ENCODE measurements at regions not wholly inside any gene's neighbourhood (a gene's known extent, or its start where the extent isn't known, plus 50 kb on each side); places are given as distances from the start of the nearest gene placed in this dataset.
A peak's percentile ranks its signal among the peaks of the same experiment; 100 is the strongest.

DNA sequence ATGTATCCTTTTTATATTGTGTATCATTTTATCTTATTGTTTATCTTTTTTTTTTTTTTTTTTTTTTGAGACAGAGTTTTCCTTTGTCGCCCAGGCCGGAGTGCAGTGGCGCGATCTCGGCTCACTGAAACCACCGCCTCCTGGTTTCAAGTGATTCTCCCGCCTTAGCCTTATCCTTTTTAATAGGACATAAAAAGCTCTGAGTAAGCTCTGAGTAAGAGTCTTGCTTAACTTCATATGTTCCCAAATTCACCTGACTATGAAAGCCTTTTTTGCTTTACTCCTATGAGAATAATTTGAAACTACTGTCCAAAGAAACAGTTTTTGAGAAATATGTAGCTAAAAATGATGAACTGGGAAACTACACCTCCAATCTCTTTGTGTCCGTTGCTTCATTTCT, 525.5 kb downstream of the IRS1 start:
- DNase-seq (ENCODE audit: low read depth), result no peak

DNA sequence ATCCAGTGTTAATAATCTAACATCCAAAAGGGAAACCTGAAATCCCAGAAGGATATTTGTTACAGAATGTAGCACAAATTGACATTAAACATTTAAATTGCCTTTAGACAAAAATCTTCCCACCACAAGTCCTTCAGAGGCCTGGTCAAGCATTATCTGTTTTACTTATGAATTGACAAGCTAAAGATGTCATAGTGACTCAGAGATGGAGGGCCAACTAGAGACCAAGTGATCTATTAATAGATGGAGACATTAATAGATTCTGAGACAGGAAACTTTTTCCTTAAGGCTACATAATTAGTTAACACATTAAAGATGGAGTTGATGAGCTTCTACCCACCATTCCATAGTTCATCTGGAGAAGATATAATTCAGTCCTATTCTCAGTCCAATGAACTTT, 526.2 kb downstream of the IRS1 start:
- no peak for DNase-seq (ENCODE audit: low read depth)

DNA sequence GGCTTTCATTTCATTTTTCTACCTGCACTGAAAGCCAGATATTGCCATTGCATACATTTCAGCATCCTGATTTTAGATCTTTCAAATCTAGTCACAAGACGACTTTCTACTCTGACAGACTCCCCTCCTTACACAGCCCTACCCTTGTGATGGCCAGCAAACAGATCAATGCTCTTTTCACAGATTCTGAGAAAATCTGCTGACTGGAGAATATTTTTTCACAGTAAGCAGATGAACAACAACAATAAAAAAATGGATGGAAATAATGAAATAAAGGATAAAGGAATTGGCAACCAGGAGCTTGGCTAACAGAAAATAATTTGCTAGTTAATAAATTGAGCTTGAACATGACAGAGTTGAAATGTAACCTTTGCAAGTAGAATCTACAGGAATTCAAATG, 527.2 kb downstream of the IRS1 start:
- no peak for DNase-seq (ENCODE audit: low read depth)

DNA sequence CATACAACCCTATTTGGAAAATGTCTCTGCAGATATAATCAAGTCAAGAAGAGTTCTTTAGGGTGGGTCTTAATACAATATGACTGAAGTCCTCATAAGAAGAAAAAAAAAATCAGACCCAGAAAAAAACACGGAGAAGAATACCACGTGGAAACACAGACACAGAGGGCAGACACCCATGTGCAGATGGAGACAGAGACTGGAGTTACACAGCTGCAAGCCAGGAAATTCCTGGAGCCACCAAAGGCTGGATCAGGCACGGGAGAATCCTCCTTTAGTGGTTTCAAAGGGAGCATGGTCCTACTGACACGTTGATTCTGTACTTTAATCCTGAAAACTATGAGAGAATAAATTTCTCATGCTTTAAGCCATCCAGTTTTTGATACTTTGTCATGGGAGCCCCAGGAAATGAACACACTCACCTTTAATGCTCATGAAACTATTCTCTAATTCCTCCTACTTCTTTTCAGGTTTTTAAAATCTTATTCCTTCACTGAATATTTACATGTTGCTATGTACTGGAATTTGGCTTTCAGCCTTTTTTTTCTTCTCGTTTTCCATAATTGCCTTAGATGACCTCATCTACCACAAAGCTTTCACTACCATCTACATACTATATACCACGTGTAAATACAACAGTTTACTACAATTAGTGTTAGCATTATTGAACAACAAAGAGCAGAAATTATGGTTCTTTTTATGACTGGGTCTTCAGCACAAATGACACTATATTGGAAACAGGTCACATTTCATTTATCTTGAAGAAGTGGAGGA, 529.1 kb downstream of the IRS1 start:
- DNase-seq (ENCODE audit: low read depth), result no peak

DNA sequence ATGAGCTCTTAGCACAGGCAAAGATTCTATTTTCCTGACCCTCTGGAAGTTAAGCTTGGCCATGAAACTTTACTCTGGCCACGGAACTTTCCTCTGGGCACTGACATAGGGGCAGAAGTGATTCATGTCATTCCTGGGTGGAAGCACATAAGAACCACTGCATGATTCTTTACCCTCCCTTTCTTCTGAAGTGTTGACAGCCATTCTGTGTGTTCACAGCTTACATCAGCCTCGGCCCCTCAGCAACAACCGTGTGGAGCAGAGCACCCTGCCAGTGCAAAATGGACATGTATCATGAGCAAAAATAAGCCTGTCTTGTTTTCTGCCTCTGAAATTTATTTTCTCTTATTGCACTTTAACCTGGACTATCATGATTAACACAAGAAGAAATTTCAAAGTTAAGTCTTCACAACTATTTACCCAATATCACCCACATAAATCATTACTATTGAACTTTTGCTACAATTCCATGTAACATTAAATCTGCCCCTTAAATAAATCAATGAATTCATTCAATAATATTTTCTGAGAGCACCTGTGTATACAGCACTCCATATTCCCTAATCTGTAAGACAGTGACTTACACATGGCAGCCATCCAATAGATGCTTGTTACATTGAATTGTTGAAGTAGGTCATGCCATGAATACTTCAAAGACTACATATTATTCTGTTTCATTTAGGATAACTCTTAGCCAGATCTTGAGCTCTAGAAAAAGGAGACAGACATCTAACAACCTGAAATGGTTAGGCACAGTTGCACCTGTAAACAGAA, 531.9 kb downstream of the IRS1 start:
- DNase-seq (ENCODE audit: low read depth), result no peak

DNA sequence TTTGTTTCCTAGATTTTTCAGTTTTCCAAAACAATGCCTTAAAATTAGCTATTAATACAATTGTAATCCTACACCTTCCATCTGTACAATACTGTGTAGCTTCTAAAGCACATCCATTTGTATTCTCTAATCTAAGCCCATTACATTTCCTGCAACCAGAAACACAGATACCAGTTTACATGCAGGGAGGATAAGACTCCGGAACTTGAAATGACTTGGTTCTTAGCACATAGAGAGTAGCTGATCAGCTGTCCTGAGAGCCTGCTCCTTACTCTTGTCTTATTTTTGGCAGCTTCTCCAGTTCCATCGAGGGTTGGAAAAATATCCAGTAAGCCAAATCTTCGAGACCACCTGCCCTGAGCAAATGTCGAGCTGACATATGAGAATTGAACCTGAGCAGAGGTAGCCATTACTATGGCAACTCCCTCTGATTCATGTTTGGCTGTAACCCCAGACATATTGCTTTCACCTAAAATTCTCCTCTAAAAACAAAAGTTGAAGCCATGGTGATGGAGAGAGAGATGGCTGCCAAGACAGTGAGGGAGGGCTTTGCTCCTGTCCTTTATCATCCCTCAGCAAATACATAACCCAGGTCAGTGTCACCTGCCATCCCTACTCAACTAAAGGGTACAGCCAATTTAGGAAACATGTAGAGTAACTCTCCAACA, 542.8 kb downstream of the IRS1 start:
- DNase-seq (ENCODE audit: low read depth), result no peak

DNA sequence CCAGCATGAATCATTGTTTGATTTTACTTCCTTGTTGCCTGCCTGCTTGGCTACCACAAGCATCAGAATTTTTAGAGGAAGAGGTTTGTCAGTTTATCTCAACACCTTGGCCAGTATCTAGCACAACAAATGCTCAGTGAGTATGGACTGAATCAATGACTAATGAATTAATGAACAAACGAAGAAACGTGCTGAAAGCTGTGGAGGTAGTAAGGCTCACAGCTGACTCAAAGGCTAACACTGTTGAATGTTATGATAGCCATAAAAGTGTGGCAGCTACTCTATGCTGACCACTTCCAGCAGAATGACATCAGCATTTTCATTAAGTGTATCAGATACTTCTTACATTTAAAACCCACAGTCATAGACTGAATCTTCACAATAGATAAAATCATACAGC, 543.4 kb downstream of the IRS1 start:
- no peak for DNase-seq (ENCODE audit: low read depth)

DNA sequence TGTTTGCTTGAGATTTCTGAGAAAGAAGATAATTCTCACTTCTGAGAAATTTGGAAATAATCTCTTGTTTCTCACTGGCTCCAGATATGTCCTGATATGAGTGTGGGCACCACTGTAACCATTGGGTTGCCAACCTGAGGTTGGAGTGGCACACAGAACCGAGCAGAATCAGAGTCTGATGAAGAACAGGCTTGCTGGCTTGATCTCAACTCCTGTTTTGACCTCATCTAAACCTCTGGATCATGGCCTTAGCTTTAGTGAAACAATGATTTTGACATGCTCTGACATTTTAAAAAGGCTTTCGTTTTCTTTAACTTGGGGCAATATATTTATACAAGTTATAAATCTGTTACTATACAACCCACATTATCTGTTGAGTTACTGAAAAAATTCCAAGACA, 548.0 kb downstream of the IRS1 start:
- no peak for DNase-seq (ENCODE audit: low read depth)

DNA sequence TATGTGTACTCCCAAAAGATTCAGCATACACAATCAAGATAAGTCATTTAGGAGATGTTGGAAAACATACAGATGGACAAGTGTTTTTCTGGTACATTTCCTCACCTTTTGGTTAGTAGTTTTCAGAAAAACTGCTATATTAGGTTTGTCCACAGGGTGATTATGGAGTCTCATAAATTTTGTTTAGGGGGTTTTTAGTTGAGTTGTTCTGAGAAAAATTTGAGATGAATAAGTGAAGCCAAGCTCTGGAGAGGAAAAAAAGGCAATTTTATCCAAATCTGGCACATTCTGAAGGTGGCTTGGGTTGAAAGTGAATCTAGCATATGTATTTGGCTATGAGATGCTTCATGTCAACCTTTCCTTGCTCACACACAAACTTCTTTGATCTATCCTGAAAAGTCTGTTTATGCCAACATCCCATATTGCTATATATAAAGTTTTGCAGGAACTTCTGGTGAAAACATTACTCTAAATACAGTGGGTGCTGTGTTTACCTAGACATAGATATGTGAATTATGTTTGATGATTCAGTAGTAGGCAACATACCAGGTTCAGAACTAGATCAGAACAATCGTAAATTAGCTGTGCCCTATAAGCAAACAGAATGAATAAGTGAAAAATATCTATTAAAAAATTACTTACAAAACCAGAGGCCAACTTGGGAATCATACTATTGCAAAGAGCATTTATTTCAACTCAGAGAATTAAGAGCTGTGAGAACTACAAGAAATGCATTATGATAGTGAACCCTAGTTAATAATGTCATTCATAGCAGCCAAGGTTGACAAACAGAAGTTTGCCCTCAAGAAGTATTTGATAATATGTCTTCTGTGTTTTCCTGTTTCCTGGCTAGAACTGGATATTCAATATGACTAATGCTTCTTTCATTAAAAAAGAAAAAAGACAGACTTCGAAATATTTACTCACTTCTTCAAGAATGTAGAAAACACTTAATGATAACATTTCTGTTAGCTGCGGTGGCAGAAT, 552.0 kb downstream of the IRS1 start:
- no peak for DNase-seq (ENCODE audit: low read depth)

DNA sequence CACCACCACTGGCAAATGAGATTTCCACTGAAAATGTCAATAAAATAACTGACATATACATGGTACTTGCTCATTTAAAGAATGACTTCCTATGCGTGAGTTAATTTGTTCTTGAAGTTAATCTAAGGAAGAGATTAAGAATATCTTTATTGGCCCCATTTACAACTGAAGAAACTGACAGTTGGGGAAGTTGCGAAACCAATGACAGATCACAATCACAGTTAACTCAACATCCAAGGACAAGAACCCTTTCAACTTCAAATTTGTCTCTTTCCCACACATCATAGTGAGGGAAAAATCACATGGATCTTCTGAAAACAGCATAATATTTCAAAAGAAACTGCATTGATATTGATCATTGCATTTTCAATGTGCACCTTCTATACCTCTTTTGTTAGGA, 565.4 kb downstream of the IRS1 start:
- no peak for DNase-seq (ENCODE audit: low read depth)

DNA sequence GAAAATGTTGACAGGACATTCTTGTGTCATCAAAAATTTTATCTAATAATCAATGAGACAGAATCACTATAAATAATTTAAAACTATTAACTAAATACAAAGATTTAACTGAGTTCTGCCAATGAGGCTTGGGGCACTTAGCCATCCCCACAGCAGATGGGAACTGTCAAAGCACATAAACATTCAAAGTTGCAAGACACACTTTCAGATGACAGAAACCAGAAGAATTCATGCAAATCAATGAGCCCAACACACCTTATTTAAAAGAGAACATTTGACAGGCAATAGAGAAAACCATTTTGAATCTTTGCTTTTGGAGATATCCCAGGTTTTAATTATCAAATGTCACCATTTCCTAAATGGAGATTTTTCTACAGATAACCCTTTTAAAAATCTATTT, 566.2 kb downstream of the IRS1 start:
- no peak for DNase-seq (ENCODE audit: low read depth)

DNA sequence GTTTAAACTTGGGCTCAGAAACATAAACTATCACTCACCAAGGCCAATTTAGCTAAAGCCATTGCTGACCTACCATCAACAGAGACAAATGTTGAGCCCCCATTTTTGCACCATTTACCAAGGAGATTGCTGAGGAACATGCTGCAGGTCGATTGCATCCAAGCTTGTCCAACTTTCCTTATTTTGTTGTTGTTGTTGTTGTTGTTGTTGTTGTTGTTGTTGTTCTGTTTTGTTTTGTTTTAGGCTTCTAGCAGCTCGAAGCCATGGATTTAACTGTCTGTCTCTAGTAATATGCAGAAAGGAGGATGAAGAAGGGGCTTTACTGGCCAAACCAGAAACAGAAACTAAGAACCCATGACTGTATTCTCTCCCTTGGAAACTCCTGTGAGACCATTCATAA, 571.5 kb downstream of the IRS1 start:
- no peak for DNase-seq (ENCODE audit: low read depth)

DNA sequence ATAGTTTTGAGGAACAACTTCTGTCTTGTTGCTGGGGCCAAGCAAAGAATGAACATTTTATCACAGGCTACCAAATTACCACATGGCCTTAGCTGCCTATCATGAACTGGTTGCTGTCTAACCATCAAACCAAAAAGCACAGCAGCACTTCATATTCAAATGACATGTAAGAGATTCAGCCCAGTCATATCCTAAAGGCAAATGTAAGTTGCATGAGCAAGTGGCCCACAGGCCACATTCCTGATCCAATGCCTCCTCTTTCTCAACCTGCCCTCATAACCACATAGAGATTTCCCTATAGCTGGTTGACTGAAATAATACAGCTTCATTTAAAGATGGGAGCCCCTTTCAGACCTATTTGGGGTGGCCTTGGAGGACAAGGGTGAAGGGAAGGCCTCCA, 572.3 kb downstream of the IRS1 start:
- no peak for DNase-seq (ENCODE audit: low read depth)

DNA sequence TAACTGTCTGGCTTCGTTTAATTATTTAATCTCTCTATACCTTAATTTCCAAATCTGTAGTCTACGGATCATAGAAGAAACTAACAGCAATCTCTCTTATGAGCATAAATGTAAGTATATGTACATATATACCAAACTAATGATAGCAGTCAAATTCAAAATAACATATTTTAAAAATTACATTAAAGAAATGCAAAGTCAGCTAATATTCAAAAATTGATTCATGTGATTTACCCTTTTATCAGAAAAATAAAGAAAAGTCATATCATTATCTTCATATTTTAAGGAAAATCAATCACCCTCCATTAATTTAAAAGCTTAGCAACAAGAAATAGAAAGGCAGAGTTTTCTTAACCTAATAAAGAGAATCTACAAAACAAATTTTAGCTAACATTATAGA, 575.9 kb downstream of the IRS1 start:
- DNase-seq (ENCODE audit: low read depth), result no peak

DNA sequence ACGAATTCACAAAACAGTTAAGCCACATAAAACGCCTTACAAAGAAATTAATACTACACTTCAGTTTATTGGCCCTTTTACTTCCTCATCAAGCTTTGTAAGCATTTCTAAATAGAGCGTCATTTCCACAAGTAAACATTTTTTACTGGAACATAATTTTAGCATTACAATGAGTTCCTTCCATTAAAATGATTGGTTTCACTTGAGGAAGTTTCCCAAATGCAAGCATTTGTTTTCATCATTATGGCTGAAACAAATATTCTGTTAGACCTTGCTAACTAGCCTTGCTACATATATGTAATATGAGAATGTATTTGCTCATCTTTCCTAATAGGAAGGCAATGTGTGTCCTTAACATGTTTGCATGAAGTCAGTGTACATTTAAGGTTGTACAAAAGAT, 579.1 kb downstream of the IRS1 start:
- DNase-seq (ENCODE audit: low read depth), result no peak

DNA sequence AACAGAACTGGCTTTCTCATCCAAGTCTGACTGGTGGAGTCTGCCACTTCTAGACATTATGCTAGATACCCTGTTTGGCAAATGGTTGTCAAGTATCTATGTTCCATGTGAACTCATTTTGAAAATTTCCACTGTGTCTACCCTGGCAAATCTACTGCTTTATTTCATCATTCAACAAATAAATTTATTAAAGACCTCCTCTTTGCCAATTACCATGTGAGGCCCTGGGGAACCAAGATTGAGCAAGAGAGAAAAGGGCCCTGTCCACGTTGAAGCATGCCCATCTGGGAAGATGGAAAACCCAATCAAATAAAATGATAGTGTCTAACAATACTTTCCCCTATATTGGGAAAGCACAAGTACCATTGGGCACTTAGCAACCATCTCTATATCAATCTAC, 582.4 kb downstream of the IRS1 start:
- DNase-seq (ENCODE audit: low read depth), result no peak

DNA sequence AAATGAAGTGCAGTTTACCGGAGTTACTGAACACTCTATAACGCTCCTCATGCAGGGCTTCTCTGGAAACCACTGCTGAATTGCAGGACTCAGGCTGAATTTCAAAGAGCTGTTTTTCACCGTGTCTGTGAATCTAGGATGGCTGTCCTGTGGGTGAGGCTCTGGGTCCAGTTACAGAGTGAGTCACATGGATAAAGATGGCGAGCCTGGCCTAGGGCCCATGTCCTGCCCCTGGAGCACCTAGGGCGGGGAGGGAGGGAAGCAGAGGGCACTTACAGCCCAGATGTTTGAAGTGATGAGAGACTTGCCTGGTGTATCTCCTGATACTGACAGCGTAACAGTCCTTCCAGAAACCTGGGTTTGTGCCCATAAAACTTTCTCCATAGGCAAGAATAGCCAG, 583.0 kb downstream of the IRS1 start:
- no peak for DNase-seq (ENCODE audit: low read depth)

DNA sequence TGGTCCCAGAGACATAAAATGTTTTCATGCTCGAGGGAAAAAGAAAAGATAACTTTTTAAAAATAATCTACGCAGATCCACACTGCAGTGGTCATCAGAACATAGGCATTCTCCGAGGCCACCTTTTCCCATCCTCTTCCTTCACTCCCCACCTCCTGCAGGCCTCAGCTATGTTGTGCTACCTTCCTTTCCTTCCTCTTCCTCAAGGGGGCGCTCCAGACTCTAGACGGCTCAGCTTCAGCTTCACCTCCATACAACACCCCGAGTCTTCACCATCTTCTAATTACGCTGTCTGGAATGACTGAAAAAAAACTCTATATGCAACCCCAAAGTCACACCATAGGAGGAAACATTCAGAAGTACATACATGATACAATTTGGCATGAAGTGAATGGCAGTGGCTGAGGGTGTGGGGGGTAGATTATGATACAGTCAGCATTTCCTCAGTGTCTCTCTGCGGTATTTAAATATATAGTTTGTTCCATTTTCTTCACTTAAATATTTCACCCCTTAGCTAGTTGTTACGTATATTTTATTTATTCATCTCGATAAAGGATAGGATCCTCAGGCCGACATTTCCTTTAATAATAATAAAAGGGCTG, 583.6 kb downstream of the IRS1 start:
- DNase-seq (ENCODE audit: low read depth), result peak; percentile 1

DNA sequence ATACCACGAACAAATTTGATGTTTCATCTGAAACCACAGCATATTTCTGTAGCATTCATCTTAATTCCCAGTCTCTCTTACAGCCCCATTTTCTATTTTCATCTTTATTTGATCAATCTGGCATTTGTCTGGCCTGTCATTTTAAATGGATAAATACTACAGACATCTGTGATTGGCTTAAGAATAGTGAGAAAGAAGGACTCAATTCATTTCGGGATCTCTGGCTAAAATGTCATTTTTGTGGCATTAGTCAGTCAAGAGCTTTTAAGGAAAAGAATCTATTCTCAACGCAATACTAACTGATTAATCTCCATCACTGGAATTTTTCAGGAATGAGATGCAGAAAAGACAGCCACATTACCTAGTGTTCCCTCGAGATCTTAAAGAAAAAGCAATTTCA, 585.9 kb downstream of the IRS1 start:
- DNase-seq (ENCODE audit: low read depth), result no peak

DNA sequence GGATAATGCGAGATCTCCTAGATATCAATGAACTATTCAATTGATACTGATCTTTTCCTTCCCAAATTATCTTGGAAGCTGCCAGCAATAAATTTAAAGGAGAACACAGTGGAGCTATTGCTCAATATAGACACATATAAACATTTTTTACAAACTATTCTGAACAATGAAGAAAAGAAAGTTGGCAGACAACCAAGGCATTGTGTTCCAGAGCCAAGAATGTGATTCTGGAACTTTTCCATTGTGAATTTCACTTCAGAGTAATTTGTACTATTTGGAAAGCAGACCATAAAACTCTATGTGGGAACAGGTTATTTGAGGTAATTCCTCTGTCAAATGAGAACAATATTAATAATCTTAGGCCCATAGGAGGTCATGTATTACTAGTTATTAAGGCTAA, 588.2 kb downstream of the IRS1 start:
- DNase-seq (ENCODE audit: low read depth), result no peak

DNA sequence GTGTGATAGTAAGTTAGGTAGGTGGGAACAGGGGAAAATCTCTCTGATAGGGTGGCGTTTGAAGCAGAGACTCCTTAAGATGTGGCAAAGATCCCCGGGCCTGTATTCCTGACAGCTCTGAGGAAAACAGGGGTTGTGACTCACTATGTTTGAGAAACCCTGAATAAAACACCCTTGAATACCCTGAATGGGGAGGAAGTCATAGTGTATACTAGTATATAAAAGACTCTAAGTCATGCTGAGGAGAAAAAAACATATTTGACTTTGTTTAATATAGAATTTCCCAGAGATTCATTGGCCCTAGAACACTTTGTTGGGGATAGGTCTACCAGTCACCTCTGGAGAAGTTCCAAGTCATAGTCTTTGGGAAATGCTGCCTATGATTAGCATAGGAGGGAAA, 590.9 kb downstream of the IRS1 start:
- no peak for DNase-seq (ENCODE audit: low read depth)

DNA sequence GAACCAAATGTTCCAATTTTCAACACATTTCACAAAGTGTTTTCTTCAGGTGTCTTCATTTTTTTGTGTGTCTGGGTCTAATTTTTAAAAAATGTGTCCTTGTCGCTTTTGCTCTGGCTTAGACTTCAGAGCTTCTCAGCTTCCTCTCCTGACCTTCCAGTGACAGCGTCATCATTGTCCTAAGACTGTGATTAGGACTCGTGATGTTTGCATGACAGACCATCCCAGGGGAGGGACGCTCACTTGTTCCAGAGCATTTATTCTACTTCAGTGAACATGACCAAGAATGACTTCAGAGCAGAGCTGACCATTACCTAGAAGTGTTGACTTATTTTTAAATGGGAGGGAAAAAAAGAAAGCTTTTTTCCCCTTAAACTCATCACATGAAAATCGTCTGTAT, 591.9 kb downstream of the IRS1 start:
- no peak for DNase-seq (ENCODE audit: low read depth)
